Breast epithelium (tissue), 3 donors: ENCODE measurements at regions not wholly inside any gene's neighbourhood (a gene's known extent, or its start where the extent isn't known, plus 50 kb on each side); places are given as distances from the start of the nearest gene placed in this dataset.

ENCODE experiments used
- POLR2A ChIP-seq: fragments of 450-650 bp; IDR thresholded peaks from one replicate; pipeline ENCODE4 v1.6.1; 2016; ENCODE audit warnings: antibody characterized with exemption, mild to moderate bottlenecking, moderate library complexity
- POLR2AphosphoS5 ChIP-seq, 3 donors: sonication (generic); formaldehyde crosslinking; IDR thresholded peaks; one replicate each; pipeline ENCODE4 v1.6.1; 2017; ENCODE audit warnings: antibody characterized with exemption in 3 of 3
- TF ChIP-seq, protein P1 (sequence below), 3 donors: fragments of 450-650 bp; IDR thresholded peaks; one replicate each; pipeline ENCODE4 v1.5.1; 2016 to 2017; ENCODE audit warnings: antibody characterized with exemption in 3 of 3, mild to moderate bottlenecking in 3 of 3, moderate library complexity in 3 of 3

DNA sequence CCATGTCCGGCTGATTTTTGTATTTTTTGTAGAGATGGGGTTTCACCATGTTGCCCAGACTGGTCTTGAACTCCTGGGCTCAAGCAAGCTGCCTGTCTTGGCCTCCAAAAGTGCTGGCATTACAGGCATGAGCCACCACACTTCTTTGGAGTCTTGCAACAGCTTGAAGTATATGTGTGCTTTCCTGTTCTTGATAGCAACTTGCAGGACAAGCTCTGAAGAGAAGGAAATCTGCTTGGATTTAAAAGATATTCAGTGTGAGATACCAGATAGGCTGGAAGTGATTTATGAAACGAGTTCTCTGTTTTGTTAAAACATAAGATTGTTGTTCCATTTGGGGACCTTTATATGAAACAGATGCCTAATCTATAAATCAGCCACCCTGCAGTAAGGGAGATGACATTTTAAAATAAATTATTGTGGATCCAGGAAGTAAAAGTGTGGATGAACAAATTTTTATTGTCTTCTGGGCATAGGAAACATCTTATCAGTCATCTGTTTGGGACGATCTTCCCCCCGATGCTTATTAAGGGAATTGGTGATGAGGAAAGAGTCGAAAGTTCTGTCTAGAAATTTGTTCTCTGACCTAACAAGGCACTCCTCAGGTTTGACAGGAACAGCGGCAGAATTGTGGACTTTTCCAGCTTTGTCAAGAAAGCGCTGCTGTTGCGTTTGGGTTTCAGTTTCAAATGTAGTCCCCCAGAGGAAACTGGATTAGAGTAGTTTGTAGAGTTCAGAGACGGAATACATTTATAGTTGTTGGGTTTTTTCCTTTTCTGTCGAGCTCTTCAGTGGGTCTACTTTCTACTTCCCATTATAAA, 53.7 kb upstream of the MAGI1 start:
- TF ChIP-seq POLR2AphosphoS5 (IDR thresholded peaks at IDR 0.05) = no peak
- TF ChIP-seq POLR2A = no peak
- TF ChIP-seq, protein P1, sequence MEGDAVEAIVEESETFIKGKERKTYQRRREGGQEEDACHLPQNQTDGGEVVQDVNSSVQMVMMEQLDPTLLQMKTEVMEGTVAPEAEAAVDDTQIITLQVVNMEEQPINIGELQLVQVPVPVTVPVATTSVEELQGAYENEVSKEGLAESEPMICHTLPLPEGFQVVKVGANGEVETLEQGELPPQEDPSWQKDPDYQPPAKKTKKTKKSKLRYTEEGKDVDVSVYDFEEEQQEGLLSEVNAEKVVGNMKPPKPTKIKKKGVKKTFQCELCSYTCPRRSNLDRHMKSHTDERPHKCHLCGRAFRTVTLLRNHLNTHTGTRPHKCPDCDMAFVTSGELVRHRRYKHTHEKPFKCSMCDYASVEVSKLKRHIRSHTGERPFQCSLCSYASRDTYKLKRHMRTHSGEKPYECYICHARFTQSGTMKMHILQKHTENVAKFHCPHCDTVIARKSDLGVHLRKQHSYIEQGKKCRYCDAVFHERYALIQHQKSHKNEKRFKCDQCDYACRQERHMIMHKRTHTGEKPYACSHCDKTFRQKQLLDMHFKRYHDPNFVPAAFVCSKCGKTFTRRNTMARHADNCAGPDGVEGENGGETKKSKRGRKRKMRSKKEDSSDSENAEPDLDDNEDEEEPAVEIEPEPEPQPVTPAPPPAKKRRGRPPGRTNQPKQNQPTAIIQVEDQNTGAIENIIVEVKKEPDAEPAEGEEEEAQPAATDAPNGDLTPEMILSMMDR (IDR thresholded peaks at IDR 0.05) = no peak
